SU-DHL-6 (cell line): ENCODE measurements at regions not wholly inside any gene's neighbourhood (a gene's known extent, or its start where the extent isn't known, plus 50 kb on each side); places are given as distances from the start of the nearest gene placed in this dataset.

Experiments
- H2AFZ ChIP-seq: fragments of 200-600 bp; sonication (generic); 2 replicates; pipeline ENCODE4 v1.6.1; 2014; ENCODE audit warnings: low read depth, mild to moderate bottlenecking, moderate library complexity, mixed read lengths, antibody characterized with exemption, low read length; ENCODE audit not compliant: severe bottlenecking
- H3F3A ChIP-seq: fragments of 200-600 bp; shearing (Covaris generic); 2 replicates; pipeline ENCODE4 v1.6.0; 2016; ENCODE audit warnings: antibody characterized with exemption, mild to moderate bottlenecking; ENCODE audit not compliant: insufficient read depth
- H3K27ac ChIP-seq: fragments of 200-600 bp; sonication (generic); 2 replicates; pipeline ENCODE4 v1.5.1; 2016; ENCODE audit warnings: low read depth, mild to moderate bottlenecking, low read length, moderate library complexity, mixed read lengths
- H3K27me3 ChIP-seq: fragments of 200-600 bp; sonication (generic), shearing (Covaris generic); 2 replicates; pipeline ENCODE4 v1.6.0; 2014; ENCODE audit warnings: mild to moderate bottlenecking, low read length
- H3K36me3 ChIP-seq: fragments of 200-600 bp; sonication (generic); 2 replicates; pipeline ENCODE4 v1.6.1; 2014; ENCODE audit warnings: mild to moderate bottlenecking, low read length, mixed read lengths
- H3K4me2 ChIP-seq: fragments of 300-600, 200-600 bp; shearing (Covaris generic), sonication (generic); 2 replicates; pipeline ENCODE4 v1.6.0; 2014; ENCODE audit warnings: low read length, low read depth, mild to moderate bottlenecking; ENCODE audit not compliant: poor library complexity, severe bottlenecking
- H3K4me3 ChIP-seq: fragments of 200-600 bp; sonication (generic); 2 replicates; pipeline ENCODE4 v1.5.1; 2014; ENCODE audit warnings: antibody characterized with exemption, low read length, mild to moderate bottlenecking, mixed read lengths; ENCODE audit not compliant: insufficient read depth, poor library complexity, severe bottlenecking
- H3K79me2 ChIP-seq: fragments of 200-600 bp; sonication (generic); 2 replicates; pipeline ENCODE4 v1.6.1; 2014; ENCODE audit warnings: mild to moderate bottlenecking, low read length, moderate library complexity; ENCODE audit not compliant: insufficient read depth
- H3K9ac ChIP-seq: fragments of 200-600 bp; sonication (generic); 2 replicates; pipeline ENCODE4 v1.7.0; 2014; ENCODE audit warnings: mild to moderate bottlenecking, low read length
- H3K9me2 ChIP-seq: fragments of 200-600 bp; sonication (generic); replicated peaks from 2 replicates; pipeline ENCODE4 v1.6.1; 2014; ENCODE audit warnings: low read length; ENCODE audit not compliant: insufficient read depth
- H3K9me3 ChIP-seq: fragments of 200-600 bp; sonication (generic); 2 replicates; pipeline ENCODE4 v1.6.1; 2014; ENCODE audit warnings: low read length, mixed read lengths; ENCODE audit not compliant: insufficient read depth
- H4K20me1 ChIP-seq: fragments of 200-600 bp; sonication (generic); 2 replicates; pipeline ENCODE4 v1.6.1; 2014; ENCODE audit warnings: low read depth, mild to moderate bottlenecking, antibody characterized with exemption, low read length, moderate library complexity, mixed read lengths
- EZH2phosphoT487 ChIP-seq: fragments of 200-600 bp; sonication (generic), shearing (Covaris generic); conservative IDR thresholded peaks from 2 replicates; pipeline ENCODE4 v1.6.1; 2018; ENCODE audit warnings: mild to moderate bottlenecking, antibody characterized with exemption, low read length, moderate library complexity, mixed read lengths
- TF ChIP-seq, protein P1 (sequence below): fragments of 200-600 bp; sonication (generic); IDR thresholded peaks from one replicate; pipeline ENCODE4 v1.5.1; 2017; ENCODE audit warnings: antibody characterized with exemption, mild to moderate bottlenecking, low read length, moderate library complexity; ENCODE audit not compliant: insufficient read depth, poor library complexity, severe bottlenecking

GRCh38 chr5:60349891-60350415 lies 350.0 kb downstream of the DEPDC1B start:
- no peaks in the 10 kb centered on the region for H3K79me2 ChIP-seq
- H2AFZ ChIP-seq, result no peak overlapping the region
- no peaks in the 10 kb centered on the region for H3K9me3 ChIP-seq
- no peaks in the 10 kb centered on the region for H3K36me3 ChIP-seq
- TF ChIP-seq EZH2phosphoT487, result no peak
- TF ChIP-seq, protein P1, sequence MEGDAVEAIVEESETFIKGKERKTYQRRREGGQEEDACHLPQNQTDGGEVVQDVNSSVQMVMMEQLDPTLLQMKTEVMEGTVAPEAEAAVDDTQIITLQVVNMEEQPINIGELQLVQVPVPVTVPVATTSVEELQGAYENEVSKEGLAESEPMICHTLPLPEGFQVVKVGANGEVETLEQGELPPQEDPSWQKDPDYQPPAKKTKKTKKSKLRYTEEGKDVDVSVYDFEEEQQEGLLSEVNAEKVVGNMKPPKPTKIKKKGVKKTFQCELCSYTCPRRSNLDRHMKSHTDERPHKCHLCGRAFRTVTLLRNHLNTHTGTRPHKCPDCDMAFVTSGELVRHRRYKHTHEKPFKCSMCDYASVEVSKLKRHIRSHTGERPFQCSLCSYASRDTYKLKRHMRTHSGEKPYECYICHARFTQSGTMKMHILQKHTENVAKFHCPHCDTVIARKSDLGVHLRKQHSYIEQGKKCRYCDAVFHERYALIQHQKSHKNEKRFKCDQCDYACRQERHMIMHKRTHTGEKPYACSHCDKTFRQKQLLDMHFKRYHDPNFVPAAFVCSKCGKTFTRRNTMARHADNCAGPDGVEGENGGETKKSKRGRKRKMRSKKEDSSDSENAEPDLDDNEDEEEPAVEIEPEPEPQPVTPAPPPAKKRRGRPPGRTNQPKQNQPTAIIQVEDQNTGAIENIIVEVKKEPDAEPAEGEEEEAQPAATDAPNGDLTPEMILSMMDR, result no peak
- no peaks in the 10 kb centered on the region for H4K20me1 ChIP-seq
- no peaks in the 10 kb centered on the region for H3K27me3 ChIP-seq
- no peak overlapping the region for H3K27ac ChIP-seq
- no peaks in the 10 kb centered on the region for H3F3A ChIP-seq
- no peak overlapping the region for H3K4me2 ChIP-seq
- no peaks in the 10 kb centered on the region for H3K9me2 ChIP-seq
- no peak overlapping the region for H3K4me3 ChIP-seq
- H3K9ac ChIP-seq, result no peak overlapping the region

DNA sequence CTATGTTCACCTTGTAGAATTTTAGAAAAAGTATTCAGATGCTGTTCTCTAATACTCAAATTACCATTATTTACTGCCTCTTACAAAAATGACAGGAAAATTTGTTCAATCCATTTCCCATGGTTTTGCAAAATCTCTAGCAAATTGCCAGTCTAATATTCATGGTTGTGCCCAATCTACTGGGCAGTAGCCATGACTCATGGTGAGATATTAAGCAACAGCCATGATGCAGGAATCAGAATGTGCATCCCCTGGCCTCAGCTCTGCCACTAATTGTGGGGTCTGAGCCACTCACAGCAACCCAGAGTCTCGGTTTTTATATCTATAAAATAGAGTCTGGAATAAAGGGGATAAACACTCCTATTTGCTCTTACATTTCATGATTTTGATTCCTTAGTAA lies 353.6 kb downstream of the DEPDC1B start:
- no peaks in the 10 kb centered on the region for H4K20me1 ChIP-seq
- H3K79me2 ChIP-seq, result no peaks in the 10 kb centered on the region
- no peak overlapping the region for H2AFZ ChIP-seq
- H3K4me3 ChIP-seq, result no peak overlapping the region
- no peak for TF ChIP-seq EZH2phosphoT487
- TF ChIP-seq, protein P1, result no peak
- no peak overlapping the region for H3K9ac ChIP-seq
- H3K9me2 ChIP-seq, result no peaks in the 10 kb centered on the region
- no peak overlapping the region for H3K4me2 ChIP-seq
- H3K27ac ChIP-seq, result no peak overlapping the region
- no peaks in the 10 kb centered on the region for H3K27me3 ChIP-seq
- no peaks in the 10 kb centered on the region for H3K36me3 ChIP-seq
- no peaks in the 10 kb centered on the region for H3K9me3 ChIP-seq
- no peaks in the 10 kb centered on the region for H3F3A ChIP-seq

GRCh38 chr5:60343102-60343501 lies 356.9 kb downstream of the DEPDC1B start:
- Histone ChIP-seq H3K27ac (no peak overlapping the region), H3K79me2 (no peaks in the 10 kb centered on the region), H3K36me3 (no peaks in the 10 kb centered on the region), H3F3A (no peaks in the 10 kb centered on the region), H3K9ac (no peak overlapping the region), H3K4me3 (no peak overlapping the region), H2AFZ (no peak overlapping the region), H4K20me1 (no peaks in the 10 kb centered on the region), H3K27me3 (no peaks in the 10 kb centered on the region), H3K9me2 (no peaks in the 10 kb centered on the region), H3K4me2 (no peak overlapping the region), H3K9me3 (no peaks in the 10 kb centered on the region)
- no peak for TF ChIP-seq EZH2phosphoT487
- TF ChIP-seq, protein P1, result no peak
